Smooth muscle cell (in vitro differentiated cells): ENCODE measurements at regions not wholly inside any gene's neighbourhood (a gene's known extent, or its start where the extent isn't known, plus 50 kb on each side); places are given as distances from the start of the nearest gene placed in this dataset.

Experiments used
- DNase-seq: peaks from one replicate; lab custom pipeline; 2025; ENCODE audit not compliant: unreplicated experiment; lab: John Stamatoyannopoulos, UW
- H2AFZ ChIP-seq: fragments of 200-600 bp; sonication (generic); 2 replicates; pipeline ENCODE4 v1.6.0; 2016; ENCODE audit warnings: antibody characterized with exemption, low read depth, mild to moderate bottlenecking
- H3F3A ChIP-seq: fragments of 200-600 bp; sonication (generic); 2 replicates; pipeline ENCODE4 v1.6.0; 2017; ENCODE audit warnings: antibody characterized with exemption, low read depth
- H3K27ac ChIP-seq: fragments of 200-600 bp; sonication (generic); 2 replicates; pipeline ENCODE4 v1.5.1; 2016; ENCODE audit warnings: low read depth, mild to moderate bottlenecking
- H3K27me3 ChIP-seq: fragments of 200-600 bp; sonication (generic); 2 replicates; pipeline ENCODE4 v1.6.1; 2016; ENCODE audit warnings: low read depth, mild to moderate bottlenecking
- H3K36me3 ChIP-seq: fragments of 200-600 bp; sonication (generic); 2 replicates; pipeline ENCODE4 v1.5.1; 2016; ENCODE audit warnings: low read depth
- H3K4me1 ChIP-seq: fragments of 200-600 bp; sonication (generic); 2 replicates; pipeline ENCODE4 v1.5.1; 2016; ENCODE audit warnings: low read depth
- H3K4me2 ChIP-seq: fragments of 200-600 bp; sonication (generic); 2 replicates; pipeline ENCODE4 v1.6.0; 2016; ENCODE audit warnings: mild to moderate bottlenecking
- H3K4me3 ChIP-seq: fragments of 200-600 bp; sonication (generic); 2 replicates; pipeline ENCODE4 v1.5.1; 2016; ENCODE audit warnings: mild to moderate bottlenecking
- H3K79me2 ChIP-seq: fragments of 200-600 bp; sonication (generic); 2 replicates; pipeline ENCODE4 v1.6.0; 2016; ENCODE audit warnings: low read depth, mild to moderate bottlenecking
- H3K9ac ChIP-seq: fragments of 200-600 bp; sonication (generic); 2 replicates; pipeline ENCODE4 v1.6.0; 2016; ENCODE audit warnings: low read depth
- H3K9me3 ChIP-seq: fragments of 200-600 bp; sonication (generic); replicated peaks from 2 replicates; pipeline ENCODE4 v1.5.1; 2016; ENCODE audit warnings: low read depth
- H4K20me1 ChIP-seq: fragments of 200-600 bp; sonication (generic); 2 replicates; pipeline ENCODE4 v1.6.0; 2016; ENCODE audit warnings: low read depth
- WGBS: methylation state at CpG from one replicate; pipeline ENCODE4 v1.1.7; 2016; ENCODE audit warnings: low lambda C conversion rate; 5-methylcytosine and 5-hydroxymethylcytosine counted together
- TF ChIP-seq, protein P1 (sequence below): fragments of 200-600 bp; sonication (generic); IDR thresholded peaks from 2 replicates; pipeline ENCODE4 v1.5.1; 2017; ENCODE audit warnings: borderline replicate concordance, mild to moderate bottlenecking, antibody characterized with exemption; ENCODE audit not compliant: insufficient read depth, poor library complexity, severe bottlenecking

- no peak overlapping the region for H3K27ac ChIP-seq
- no peaks in the 10 kb centered on the region for H3K79me2 ChIP-seq
- no peak overlapping the region for H3K9ac ChIP-seq
- H3K36me3 ChIP-seq = no peaks in the 10 kb centered on the region
- 81% methylated on average over 2 of the region's 2 CpGs for WGBS
- TF ChIP-seq, protein P1, sequence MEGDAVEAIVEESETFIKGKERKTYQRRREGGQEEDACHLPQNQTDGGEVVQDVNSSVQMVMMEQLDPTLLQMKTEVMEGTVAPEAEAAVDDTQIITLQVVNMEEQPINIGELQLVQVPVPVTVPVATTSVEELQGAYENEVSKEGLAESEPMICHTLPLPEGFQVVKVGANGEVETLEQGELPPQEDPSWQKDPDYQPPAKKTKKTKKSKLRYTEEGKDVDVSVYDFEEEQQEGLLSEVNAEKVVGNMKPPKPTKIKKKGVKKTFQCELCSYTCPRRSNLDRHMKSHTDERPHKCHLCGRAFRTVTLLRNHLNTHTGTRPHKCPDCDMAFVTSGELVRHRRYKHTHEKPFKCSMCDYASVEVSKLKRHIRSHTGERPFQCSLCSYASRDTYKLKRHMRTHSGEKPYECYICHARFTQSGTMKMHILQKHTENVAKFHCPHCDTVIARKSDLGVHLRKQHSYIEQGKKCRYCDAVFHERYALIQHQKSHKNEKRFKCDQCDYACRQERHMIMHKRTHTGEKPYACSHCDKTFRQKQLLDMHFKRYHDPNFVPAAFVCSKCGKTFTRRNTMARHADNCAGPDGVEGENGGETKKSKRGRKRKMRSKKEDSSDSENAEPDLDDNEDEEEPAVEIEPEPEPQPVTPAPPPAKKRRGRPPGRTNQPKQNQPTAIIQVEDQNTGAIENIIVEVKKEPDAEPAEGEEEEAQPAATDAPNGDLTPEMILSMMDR = no peak
- no peak for DNase-seq
- no peaks in the 10 kb centered on the region for H3K9me3 ChIP-seq
- H3K4me2 ChIP-seq = no peak overlapping the region
- no peaks in the 10 kb centered on the region for H3K27me3 ChIP-seq
- H3K4me3 ChIP-seq = no peak overlapping the region
- no peaks in the 10 kb centered on the region for H4K20me1 ChIP-seq
- no peak overlapping the region for H2AFZ ChIP-seq
- H3F3A ChIP-seq = no peaks in the 10 kb centered on the region
- no peaks in the 10 kb centered on the region for H3K4me1 ChIP-seq
Measured at GRCh38 chr3:72308641-72309040, 523.7 kb upstream of the PROK2 start.

DNA sequence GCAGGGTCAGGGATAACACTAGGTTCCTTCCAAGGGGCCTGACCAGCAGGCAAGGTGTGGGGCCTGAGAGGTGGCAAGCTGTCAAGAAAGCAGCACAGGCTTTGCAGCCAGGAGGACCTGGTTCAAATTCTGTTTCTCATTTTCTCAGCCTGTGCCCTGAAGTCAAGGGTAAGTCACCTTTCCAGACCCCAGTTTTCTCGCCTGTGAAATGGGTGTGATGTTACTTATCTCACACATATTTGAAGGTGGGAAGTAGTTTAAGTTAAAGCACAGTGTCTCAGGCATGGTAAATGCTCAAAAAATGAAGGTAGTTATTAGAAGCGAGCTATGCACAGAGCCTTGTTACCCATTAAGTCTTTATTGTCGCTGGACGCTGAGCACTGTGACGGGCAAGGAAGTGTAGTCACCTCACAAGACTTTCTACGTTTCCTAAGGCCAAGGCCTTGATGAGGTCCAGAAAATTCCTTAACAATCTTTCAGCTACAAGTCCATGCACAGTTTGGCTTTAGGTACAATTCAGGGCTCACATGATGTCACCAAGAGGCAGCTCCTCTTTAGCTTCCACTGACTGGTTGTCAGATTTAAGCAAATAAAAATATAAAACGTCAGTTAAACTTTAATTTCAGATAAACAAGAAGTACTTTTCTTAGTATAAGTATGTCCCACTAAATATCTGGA, 522.6 kb upstream of the PROK2 start:
- H2AFZ ChIP-seq = no peak overlapping the region
- H3K27me3 ChIP-seq = no peaks in the 10 kb centered on the region
- no peak overlapping the region for H3K4me2 ChIP-seq
- H3F3A ChIP-seq = no peaks in the 10 kb centered on the region
- TF ChIP-seq, protein P1 = no peak
- no peaks in the 10 kb centered on the region for H3K79me2 ChIP-seq
- H3K9ac ChIP-seq = no peak overlapping the region
- WGBS = 70% methylated on average over 7 of the region's 7 CpGs
- no peaks in the 10 kb centered on the region for H3K4me1 ChIP-seq
- no peak for DNase-seq
- H3K36me3 ChIP-seq = no peaks in the 10 kb centered on the region
- no peak overlapping the region for H3K27ac ChIP-seq
- H4K20me1 ChIP-seq = no peaks in the 10 kb centered on the region
- H3K9me3 ChIP-seq = no peaks in the 10 kb centered on the region
- no peak overlapping the region for H3K4me3 ChIP-seq

GRCh38 chr3:72306800-72307341, 521.9 kb upstream of the PROK2 start:
- H3K27me3 ChIP-seq = no peaks in the 10 kb centered on the region
- H3K9me3 ChIP-seq = no peaks in the 10 kb centered on the region
- TF ChIP-seq, protein P1 = no peak
- no peaks in the 10 kb centered on the region for H3K36me3 ChIP-seq
- H3K79me2 ChIP-seq = no peaks in the 10 kb centered on the region
- no peaks in the 10 kb centered on the region for H4K20me1 ChIP-seq
- no peak overlapping the region for H3K4me3 ChIP-seq
- no peak overlapping the region for H2AFZ ChIP-seq
- no peaks in the 10 kb centered on the region for H3K4me1 ChIP-seq
- H3K27ac ChIP-seq = no peak overlapping the region
- DNase-seq = no peak
- H3K9ac ChIP-seq = no peak overlapping the region
- no peaks in the 10 kb centered on the region for H3F3A ChIP-seq
- 38% methylated on average over 9 of the region's 9 CpGs for WGBS
- H3K4me2 ChIP-seq = no peak overlapping the region

- peak overlapping the region; percentile 41 for H2AFZ ChIP-seq
- WGBS = 3% methylated on average over 7 of the region's 7 CpGs
- TF ChIP-seq, protein P1 = no peak
Measured at GRCh38 chr3:72303926-72304325, 519.0 kb upstream of the PROK2 start.

More at GRCh38 chr3:72303926-72304325, 519.0 kb upstream of the PROK2 start:
- H3K9ac ChIP-seq = no peak overlapping the region
- H3K27me3 ChIP-seq = no peaks in the 10 kb centered on the region
- H3K4me2 ChIP-seq = peak overlapping the region; percentile 31
- no peak for DNase-seq
- no peak overlapping the region for H3K4me3 ChIP-seq
- H3K27ac ChIP-seq = no peak overlapping the region
- no peaks in the 10 kb centered on the region for H4K20me1 ChIP-seq
- H3K4me1 ChIP-seq = no peaks in the 10 kb centered on the region
- no peaks in the 10 kb centered on the region for H3F3A ChIP-seq
- H3K9me3 ChIP-seq = no peaks in the 10 kb centered on the region
- H3K79me2 ChIP-seq = no peaks in the 10 kb centered on the region
- no peaks in the 10 kb centered on the region for H3K36me3 ChIP-seq
